EL (cell line): ENCODE measurements at regions not wholly inside any gene's neighbourhood (a gene's known extent, or its start where the extent isn't known, plus 50 kb on each side); places are given as distances from the start of the nearest gene placed in this dataset.
"Not testable (repeated sequence)": the region's sequence is repeated elsewhere in the genome, so short reads cannot be mapped to it uniquely, and the experiment has no call there.

Experiments
- DNase-seq: peaks from one replicate; pipeline ENCODE4 v3.0.0-alpha.2; 2016

DNA sequence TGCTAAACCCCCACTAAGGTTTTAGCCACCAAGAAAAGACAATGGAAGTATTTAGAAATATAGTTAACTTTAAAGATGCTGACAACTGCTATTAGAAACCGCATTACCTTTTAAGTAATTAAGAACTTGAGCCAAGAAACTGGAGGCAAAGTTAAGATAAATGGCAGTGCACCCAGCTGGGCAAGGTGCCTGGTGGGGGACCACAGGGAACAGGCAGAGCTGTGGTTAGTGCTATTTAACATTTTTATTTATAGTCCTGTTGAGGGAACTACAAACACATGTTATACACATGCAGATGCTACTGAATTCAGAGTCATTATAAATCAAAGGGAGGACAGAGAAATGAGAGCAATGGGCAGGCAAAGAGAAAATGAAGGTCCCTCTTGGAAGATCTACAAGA, 447.9 kb downstream of the TFAP2B start:
- no peak for DNase-seq

DNA sequence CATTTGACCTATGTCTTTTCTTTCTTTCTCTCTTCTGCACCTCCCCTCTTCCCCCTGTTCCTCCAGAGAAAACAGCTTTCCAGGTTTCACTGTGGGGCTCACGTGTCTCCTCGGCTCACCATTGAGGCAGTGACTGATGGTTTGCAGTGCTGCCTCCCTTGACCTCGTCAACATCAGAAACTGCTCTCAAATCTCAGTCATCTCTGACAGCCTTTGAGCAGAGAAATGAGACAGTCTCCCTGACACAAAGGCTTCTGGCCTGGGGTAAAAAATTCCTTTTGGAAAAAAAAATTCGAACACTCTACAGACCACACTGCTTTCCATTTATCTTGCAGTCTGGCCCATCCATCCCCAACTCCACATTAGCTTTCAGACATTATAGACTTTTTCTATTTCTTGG, 450.0 kb downstream of the TFAP2B start:
- no peak for DNase-seq

DNA sequence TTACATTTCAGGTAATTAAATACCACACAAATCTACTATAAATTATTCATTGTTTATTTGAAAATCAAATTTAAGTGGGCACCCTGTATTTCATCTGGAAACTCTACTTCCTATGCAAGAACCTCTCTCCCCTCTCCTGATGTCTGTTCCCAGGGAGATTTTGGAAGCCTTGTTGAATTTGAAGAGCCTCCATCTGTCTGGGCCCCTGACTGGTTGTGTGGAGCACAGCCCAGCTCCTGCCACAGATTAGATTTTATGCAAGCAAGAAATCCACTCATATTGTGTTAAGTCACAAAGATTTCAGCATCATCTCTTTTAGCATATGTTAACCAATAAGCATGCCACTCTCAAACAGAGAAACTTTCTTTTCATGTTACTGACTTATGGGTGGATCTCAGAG, 451.2 kb downstream of the TFAP2B start:
- no peak for DNase-seq

GRCh38 chr6:51271615-51272014, 452.9 kb downstream of the TFAP2B start:
- no peak for DNase-seq

DNA sequence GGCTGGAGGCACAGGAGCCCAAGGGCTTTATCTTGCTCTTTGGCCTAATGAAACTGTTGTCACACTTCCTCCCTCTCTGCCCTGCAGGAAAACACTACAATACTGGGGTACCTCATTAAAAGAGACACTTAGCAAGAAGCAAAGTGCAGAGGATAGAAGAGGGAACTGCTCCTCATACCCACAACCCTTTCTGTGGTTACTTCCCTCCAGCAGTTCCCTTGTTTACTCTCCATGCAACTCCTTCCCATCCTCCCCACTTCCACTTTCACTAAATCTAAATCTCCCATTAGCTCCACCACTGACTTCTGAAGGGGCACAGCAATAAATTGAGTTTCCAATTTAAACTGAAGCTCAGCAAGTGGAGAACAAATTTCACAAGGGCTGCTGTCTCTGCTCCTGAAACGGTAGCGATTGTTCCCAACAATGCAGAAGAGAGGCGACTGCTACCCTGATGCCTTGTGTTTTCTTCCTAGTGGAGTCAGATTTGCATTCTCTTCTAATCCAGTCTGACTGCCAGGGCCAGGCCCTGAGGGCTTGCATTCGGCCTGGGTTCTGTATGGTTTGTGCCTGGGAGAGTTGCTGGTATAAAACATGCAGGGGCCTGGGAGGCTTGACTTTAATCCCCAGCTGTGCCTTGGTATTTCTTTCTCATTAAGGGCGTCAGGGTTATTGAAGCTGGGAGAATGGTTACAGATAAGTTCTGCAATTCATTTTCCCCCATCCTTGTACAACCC, 454.7 kb downstream of the TFAP2B start:
- DNase-seq: no peak

GRCh38 chr6:51277474-51277873, 458.8 kb downstream of the TFAP2B start:
- no peak for DNase-seq

DNA sequence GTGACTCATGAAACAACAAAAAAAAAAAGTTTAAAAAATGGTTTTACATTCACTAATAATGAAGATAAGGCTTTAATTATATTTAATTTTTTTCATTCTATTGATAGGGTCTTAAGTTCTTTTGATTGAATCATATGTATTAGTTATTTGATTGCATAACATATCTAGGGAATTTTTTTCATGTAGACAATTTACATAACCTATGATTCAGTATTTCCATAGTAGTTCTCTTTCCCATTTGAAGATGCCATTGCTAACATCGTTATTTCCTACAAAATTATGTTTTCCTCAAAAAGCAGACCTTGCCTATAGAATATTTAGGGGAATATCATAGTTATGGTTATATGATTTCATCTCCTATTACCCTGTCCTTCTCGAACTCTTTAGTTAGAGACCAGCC, 463.4 kb downstream of the TFAP2B start:
- DNase-seq: no peak

GRCh38 chr6:51283723-51284355, 465.2 kb downstream of the TFAP2B start:
- no peak for DNase-seq

- no peak for DNase-seq
Observed at GRCh38 chr6:51285876-51286275, 467.2 kb downstream of the TFAP2B start.

GRCh38 chr6:51289041-51289440, 470.4 kb downstream of the TFAP2B start:
- DNase-seq: no peak

GRCh38 chr6:51292659-51293058, 474.0 kb downstream of the TFAP2B start:
- DNase-seq: peak; percentile 0

DNA sequence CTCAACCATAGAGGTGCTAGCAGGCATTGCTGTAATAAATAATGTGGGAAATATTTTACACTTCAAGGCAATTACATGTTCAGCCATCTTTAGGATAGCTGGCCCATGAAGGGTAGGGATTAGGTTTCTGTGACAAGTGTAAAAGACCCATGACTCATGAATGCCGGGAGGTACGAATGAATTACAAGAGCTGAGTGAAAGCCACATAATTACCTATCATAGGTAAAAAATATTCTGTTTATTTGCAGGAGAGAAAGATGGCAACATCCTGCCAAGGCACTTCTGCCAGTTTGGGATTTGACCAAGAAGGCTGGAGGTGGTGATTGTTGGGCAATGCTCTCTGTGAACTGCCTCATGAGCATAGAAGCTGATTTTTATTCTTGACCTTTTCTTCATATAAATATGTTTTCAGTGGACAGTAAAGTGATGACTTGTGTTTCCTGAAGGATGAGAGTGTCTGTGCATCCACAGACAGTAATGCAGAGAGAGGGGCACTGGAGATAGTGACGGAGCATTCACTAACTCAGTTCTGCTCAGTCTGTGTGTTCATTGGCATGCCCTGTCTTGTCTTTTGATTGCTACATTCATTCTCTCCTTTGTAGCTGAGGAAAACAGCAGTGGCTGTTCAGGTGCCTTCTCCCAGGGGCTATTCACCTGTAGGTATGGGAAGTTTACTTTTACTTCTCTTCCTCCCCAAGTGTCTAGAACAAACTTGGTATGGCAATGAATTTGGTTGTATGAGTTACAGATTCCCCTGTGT, 481.1 kb downstream of the TFAP2B start:
- no peak for DNase-seq

DNA sequence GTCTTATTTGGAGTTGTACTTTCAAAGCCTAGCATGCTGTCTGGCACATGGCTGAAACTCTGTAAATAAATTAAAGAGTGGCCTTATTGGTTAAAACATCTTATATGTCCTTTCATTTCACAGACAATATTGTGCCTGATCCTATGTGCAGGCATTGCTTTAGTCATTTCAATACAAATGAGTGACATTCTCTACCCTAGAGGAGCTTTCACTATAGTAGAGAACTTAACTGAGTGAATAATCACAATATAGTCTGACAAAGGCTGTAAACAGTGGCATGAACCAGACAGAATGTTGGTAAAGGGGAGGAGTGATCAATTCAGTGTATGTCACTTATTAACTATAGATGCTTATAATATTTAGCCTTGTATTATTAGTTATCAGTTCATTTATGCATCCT, 481.8 kb downstream of the TFAP2B start:
- no peak for DNase-seq

- no peak for DNase-seq
Observed at GRCh38 chr6:51301962-51302361, 483.3 kb downstream of the TFAP2B start.

GRCh38 chr6:51302431-51302830, 483.8 kb downstream of the TFAP2B start:
- DNase-seq: no peak

DNA sequence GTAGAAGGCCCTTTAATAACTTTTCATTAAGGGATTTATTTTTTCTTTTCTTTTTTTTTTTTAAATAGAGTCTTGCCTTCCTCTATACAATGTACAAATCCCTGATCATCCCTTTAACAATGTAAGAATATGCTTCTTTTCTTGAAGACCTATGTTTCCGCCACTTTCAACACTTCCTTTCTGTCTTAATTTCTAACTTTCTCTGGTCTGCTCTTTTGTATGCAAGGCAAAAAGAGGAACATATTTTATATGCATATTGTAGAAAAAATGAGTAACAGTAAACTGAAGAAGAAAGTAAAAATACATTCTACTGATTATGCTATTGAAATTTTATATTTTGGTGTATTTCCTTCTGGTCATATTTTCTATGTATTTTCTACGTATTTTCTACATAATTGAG, 484.7 kb downstream of the TFAP2B start:
- DNase-seq: no peak

GRCh38 chr6:51314965-51315364, 496.3 kb downstream of the TFAP2B start:
- no peak for DNase-seq

DNA sequence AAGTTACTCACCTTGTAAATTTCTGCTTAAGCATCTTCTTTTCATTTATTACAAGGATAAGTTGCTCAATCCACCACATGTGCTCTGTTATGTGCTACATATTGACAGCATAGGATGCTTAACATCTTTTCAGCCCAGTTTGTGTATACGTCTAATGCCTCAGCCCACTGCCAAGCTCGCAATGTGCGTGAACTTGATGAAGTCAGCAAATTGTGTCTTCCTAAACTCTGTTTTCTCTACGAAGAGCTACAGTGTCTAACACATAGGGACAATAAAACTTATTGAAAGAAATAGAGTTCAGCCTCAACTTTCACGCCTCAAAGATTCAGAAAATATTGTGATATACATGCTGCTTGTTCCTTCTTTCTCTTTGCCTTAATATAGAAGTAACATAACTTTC, 500.0 kb downstream of the TFAP2B start:
- DNase-seq: no peak

DNA sequence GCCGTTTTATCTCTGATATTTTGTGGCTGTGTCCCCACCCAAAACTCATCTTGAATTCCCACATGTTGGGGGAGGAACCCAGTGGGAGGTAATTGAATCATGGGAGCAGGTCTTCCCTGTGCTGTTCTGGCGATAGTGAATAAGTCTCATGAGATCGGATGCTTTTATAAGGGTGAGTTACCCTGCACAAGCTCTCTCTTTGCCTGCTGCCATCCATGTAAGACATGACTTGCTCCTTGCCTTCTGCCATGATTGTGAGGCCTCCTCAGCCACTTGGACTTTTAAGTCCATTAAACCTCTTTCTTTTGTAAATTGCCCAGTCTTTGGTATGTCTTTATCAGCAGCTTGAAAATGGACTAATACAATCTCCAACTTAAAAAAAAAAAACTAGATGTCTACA, 502.8 kb downstream of the TFAP2B start:
- not testable (repeated sequence) for DNase-seq

GRCh38 chr6:51322505-51322904, 503.8 kb downstream of the TFAP2B start:
- DNase-seq: no peak

DNA sequence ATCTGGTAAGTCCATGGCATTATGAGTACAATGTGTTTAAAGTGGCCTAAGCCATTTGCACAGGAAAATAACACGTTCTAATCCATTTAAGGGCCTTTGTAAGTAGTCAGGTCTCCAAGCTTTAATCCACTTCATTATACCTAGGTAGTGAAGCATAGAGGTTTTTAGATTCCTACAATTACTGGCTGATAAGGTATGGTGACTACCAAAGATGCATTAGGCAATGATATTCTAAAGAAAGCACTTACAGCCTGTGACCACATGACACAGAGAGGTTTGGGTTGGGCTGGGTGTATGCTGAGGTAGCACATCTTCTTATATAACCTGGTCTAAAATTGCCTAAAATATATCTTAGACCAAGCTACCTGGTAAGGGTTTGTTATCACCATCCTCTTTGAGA, 504.4 kb downstream of the TFAP2B start:
- DNase-seq: no peak

DNA sequence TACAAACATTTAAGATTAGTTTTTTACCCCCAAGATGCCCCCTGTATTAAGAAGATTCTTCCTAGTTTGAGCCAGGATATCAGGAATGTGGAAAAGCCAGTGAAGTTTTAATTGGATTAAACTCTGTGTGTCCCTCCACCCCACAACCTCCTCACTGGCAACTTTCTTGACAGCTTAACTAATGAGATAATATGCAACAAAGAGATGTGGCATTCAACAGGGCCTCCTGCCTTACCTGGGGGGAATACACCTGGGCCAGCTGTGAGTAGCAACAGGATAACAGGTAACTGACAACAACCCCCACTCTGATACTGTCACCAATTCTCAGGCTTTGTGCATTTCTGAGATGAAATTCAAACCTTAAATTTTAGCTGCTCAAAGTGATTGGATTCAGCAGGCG, 512.3 kb downstream of the TFAP2B start:
- DNase-seq: no peak

DNA sequence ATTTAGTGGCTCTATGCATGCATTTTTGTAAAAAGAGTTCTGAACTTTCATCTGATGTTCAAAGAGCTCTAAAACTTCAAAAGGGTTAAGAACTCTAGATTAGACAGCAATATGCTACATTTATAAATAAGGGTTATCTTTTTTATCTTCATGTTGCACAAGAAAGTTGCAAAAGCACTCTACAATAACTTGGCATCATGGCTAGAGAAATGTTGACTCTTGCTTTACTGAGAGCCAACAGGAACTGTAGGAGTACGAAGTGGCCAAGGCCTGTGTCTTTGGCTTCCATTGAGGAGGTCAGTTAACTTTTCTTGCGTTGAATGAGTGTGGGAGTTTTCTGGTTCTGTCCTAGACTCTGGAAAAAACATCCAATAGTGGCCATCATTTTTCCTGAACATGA, 516.9 kb downstream of the TFAP2B start:
- no peak for DNase-seq

DNA sequence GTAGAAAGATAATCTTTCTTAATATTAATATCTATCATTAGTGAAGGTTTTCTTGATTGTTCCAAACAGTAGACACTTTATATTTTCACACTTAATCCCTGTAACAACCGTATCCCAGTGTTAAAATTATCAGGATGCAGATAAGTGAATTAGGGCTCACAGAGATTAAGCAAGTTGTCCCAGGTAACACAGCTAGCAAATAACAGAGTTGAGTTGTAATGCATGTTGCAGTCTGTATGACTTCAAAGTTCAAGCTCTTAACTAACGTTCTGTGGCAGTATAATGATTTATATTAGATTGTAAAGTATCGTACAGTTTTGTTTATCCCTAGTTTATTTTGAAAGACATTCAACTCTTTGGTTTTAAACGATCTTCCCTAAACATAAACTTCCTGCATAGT, 517.5 kb downstream of the TFAP2B start:
- no peak for DNase-seq
